ENCODE measurements at regions not wholly inside any gene's neighbourhood (a gene's known extent, or its start where the extent isn't known, plus 50 kb on each side); places are given as distances from the start of the nearest gene placed in this dataset.
"Not testable (repeated sequence)": the region's sequence is repeated elsewhere in the genome, so short reads cannot be mapped to it uniquely, and the experiment has no call there.

DNA sequence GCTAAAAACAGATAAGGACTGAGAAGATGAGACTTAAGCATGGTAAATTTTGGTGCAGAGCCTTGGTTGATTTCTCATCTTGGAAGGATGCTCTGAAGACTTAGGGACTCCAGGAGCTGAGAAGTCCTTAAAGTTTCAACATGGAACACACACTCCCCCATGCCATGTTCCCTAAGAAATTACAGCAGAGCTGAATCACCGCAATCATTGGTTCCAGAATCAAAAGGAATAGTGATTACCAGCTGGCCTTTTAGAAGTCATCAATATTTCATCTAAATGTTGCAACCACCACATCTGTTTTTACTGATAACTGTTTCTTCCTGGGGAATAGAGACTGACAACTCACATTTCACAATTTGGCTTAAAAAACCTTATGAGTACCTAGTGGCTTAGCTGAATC is 229.3 kb downstream of the MINAR1 start:
- DNase-seq (ENCODE audit: low read depth): no peak

DNA sequence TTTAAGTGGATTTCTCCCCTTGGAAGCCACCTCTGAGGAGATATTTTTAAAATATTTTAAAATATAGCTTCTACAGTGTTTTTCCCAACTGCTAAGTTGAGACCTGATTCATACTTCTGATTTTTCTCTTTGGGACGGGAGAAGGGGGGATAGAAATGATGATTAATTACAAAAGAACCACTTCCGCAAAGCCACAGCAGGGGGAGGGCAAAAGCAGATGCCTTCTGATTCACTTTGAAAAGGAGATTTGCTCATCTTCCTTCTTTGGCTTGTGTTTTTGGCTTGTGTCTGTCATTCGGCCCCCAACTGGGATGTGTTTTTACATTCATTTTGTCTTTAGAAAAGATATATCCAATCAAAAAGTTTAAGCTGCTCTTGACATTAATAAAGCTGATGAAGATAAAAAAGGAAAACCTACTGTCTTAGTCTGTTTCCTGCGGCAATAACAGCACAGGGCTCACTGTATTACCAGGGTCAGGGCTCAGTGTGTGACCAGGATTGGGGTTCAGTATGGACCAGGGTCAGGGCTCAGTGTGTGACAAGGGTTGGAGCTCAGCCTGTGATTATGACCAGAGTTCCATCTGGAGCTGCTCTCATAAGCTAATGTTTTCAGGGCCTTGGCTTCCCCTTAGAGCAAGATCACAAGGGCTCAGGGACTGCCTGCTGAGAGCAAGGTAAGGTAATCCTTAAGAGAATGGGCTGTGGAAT is 223.2 kb downstream of the MTHFS start:
- DNase-seq (ENCODE audit: low read depth): peak; percentile 56

DNA sequence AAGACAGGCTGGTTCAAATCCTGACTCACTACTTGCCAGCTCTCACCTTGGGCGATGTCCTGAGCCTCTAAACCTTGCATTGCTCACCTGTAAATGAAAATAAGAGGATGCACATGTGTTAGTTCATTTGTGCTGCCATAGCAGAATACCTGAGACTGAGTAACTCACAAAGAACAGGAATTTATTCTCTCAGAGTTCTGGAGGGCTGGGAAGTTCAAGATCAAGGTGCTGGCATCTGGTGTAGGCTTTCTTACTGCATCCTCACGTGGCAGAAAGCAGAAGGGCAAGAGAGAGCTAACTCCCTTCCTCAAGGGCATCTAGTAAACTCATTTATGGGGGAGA is 222.7 kb downstream of the MTHFS start:
- DNase-seq (ENCODE audit: low read depth): no peak

DNA sequence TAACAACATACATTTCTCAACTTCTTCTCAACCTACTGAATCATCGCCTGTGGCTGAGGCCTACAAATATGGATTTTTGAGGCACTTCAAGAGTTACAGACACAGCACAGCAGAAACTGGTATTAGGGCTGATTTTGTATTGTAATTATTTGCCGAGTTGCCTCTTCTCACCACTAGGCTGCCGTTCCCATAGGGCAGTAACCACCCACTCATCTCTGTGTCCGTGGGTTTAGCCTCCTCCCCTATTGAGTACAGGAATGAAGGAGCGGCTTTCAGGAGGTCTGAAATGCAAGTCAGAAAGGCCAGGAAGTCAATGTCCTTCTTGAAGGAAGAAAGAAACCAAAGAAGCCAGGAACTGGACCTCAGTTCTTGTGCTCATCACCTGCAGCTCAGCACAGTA is 220.8 kb downstream of the MTHFS start:
- no peak for DNase-seq (ENCODE audit: low read depth)

DNA sequence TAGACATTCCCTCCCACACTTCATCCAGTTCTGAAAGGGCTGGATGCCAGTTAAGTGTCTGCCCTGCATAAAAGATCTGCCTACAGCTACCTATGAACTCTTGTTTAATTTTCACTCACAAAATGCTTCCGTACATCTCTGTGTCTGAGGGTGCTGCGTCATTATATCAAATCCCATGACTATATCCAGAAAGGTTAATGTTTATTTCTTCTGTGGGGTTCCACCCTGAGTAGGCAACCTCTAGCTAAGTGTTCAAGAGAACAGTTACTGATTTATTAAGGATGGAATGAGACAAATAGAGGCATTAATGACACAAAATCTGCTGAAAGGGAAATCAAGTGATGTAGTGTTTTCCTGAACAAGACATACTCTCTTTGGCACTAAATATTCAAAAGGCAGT is 220.2 kb downstream of the MTHFS start:
- no peak for DNase-seq (ENCODE audit: low read depth)

DNA sequence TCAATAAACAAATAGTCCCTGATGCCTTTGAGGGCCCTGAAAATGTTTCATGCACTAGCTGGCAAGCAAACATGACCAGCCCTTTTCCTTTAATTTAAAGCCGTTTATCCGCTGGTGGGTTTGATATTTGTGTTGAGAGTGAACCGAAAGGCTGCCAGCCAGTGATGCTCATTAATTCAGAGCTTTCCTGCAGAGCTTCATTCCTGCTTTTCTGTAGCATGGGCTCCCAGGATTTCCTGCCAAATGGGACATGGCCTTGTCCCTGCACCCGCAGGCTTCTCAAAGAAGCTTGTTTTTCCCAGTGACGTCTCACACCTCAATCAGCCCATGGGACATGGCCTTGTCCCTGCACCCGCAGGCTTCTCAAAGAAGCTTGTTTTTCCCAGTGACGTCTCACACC is 219.6 kb downstream of the MTHFS start:
- no peak for DNase-seq (ENCODE audit: low read depth)

DNA sequence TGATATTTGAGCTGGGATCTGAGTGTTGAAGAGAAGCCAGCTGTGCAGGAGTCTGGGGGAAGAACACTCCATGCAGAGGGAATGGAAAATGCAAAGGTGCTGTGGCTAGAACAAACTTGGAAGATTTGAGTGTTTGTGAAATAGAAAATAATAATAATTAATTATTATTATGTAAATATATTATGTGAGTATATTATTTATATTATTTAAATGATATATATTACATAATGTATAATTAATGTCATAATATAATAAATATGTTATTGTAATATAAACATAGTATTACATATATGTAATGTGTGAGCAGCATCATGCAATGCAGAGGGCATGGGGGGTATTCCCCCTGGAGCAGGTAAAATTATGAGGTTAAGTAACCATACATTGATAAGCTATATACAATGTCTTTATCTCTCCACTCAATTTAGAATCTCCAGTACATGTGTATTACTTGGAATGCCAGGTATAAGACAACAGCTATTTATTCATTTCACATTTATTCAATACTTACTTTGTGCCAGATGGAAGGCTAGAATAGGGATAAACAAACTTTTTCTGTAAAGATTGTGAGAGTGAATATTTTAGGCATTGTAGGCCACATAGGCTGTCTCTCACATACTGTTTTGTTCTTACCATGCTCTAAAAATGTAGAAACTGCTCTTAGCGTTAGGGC is 218.6 kb downstream of the MTHFS start:
- DNase-seq (ENCODE audit: low read depth): no peak

DNA sequence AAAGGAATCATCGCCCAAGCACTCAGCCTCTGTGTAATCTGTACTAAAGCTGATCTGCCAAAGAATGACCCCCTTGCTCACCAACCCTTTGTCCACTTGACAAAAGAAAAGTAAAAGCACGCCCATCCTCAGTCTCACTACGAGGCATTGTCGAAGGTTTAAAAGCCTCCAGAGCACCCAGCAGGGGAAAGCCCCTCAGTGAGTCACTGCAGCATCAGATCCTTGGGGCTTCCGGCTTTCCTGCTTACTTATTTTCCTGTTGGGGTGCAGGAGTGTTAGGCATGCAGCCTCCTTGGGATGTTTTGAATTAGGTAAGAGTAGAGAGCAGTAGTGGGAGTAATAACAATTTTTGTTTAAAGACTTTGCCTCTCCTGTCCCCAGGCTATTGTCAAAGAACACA is 216.1 kb downstream of the MTHFS start:
- DNase-seq (ENCODE audit: low read depth): peak; percentile 72

DNA sequence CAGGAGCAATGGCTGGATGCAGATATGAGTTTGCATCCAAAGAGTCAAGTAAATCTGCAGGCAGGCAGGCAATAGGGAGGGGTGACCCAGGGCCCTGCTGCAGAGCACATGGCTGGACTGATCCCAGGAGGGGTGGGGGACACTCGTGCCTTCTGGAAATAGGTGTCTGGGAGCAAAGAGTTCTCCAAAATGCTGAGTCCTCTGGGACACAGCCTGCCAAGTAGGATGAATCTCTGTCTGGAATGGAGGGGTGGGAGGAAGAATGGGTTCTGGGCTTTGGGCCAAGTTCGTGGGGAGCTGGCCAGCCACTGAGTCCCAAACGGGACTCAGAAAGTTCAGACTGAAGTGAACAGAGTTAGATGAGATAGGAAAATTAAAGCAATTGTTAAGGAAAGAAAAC is 214.5 kb downstream of the MTHFS start:
- peak; percentile 22 for DNase-seq (ENCODE audit: low read depth)

DNA sequence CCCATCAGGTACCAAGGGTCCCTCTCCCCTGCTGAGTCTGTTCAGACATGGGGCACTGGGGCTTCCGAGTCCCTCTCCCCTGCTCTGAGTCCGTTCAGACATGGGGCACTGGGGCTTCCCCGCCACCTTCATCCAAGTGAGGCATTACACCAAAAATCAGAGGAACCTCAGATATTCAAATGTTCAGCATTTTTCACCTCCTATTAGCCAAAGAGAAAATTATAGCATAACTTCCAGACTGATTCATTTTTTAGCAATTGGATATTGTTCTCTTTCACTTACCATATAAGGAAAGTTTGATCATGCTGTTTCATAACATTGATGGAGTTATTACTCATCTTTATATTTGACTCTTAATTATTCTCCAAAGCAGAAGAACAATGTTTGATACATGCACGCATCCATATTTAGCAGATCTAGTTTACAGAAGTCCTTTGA is 213.9 kb downstream of the MTHFS start:
- DNase-seq (ENCODE audit: low read depth): peak; percentile 72

DNA sequence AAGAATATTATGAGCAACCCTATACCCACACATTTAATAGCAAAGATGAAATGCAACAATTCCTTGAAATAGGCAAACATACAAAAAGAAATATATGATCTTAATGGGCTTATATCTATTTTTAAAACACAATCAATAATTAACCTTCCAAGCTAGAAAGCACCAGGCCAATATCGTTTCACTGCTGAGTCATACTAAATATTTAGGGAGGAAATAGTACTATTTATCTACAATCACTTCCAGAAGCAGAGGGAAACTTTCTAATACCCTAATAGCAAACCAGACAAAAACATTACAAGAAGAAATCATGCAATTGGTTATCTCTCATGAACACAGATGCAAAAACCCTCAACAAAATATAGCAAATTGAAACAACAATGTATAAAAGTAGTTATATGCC is 207.8 kb downstream of the MTHFS start:
- no peak for DNase-seq (ENCODE audit: low read depth)

DNA sequence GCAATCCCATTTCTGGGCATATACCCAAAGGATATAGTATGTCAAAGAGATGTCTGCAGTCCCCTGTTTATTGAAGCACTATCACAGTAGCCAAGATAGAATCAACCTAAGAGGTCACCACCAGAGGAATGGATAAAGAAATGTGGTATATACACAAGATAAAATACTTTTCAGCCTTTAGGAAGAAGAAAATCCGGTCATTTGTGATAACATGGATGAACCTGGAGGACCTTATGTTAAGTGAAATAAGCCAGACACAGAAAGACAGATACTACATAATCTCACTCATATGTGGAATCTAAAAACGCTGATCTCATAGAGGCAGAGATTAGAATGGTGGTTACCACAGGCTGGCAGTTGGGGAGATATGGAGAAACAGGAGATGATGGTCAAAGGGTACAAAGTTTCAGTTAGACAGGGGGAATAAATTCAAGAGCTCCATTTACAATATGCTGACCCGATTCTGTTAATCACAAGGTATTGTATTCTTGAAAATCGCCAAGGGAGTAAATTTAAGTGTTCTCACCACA is 195.8 kb downstream of the MTHFS start:
- DNase-seq (ENCODE audit: low read depth): no peak

DNA sequence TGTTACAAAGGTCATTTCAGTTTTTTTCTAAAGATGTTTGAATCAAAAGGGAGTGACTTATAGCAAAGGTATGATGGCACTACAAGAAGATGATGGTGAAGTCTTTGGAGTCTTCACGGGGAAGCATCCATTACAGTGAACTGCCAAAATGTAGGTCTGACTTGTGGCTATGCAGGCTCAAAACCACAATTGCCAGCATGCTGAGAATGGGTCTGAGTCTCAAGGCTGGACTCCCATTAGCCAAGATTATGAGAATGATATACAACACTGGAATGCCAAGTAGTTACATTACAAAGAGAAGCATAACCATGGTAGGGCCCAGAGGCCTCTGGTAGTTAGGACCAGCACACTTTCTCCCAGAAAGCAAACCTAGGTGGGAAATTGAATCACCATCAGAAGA is 194.2 kb downstream of the MTHFS start:
- DNase-seq (ENCODE audit: low read depth): no peak

DNA sequence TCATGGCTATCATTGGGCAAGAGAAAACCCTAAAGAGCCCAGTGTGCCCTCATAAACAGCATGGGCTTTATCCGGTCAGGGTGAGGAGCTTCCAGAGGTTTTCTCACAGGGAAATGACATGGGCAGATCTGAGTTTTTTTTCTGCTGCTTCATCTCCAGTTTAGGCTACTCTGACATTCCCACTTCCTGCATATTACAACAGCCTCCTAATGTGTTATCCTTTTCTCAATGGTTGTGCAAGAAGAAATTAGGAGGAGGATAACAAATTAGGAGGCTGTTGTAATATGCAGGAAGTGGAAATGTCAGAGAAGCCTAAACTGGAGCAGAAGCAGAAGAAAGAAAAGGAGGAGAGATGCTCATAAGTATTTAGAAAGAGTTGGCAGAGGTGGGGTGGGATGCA is 175.6 kb downstream of the MTHFS start:
- no peak for DNase-seq (ENCODE audit: low read depth)

DNA sequence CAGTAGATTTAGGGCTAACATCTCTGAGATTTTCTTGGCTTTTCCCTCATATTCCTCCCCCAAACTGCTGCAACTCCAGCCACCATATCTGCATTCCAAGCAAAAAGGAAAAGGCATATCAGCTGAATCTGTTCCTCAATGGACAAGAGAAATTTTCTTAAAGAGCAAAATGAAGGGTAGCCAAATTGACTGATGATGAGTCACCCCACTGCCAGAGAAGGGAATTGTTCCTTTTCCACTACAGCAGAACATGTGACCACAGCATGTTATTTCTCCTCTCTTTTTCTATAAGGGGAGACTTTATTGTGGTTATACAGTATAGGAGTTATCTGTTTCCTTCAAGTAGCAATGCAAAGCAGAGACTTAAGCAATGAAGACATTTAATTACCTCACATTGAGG is 172.5 kb downstream of the MTHFS start:
- peak; percentile 11 for DNase-seq (ENCODE audit: low read depth)

DNA sequence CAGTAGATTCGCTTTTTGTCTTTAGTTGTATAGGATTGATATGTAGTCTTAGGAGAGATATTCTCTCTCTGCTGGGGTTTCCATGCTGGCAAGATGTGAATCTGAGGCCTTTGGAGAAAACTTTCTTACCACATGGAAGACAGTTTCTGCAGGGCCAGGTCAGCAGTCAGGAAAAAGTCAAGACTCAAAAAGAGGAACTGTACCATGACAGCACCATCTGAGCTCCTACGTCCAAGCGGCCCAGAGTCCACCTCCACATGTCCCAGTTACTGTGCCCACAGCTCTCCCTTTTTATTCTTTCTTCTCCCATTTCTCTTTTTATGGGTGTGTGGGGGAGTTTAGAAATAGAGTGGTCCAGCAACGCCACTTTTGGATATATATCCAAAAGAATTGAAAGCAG is 172.0 kb downstream of the MTHFS start:
- no peak for DNase-seq (ENCODE audit: low read depth)

DNA sequence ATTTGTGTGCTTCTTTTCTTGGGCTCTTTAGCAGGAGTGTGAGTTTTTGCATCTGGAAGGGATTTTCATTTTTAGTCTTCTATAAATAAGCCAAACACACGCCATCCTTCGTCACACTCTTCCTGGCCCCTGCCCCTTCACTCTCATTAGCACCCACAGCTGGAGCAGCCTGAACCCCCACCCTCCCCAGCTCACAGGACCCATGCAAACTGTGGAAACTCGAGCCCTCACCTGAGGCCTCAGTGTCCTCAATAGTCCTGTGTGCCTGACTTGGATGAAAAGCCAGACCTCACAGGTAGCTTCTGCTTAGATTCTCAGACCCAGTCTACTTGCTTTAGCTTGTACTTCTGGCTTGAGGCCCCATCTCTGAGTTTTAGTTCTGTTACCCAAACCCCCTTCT is 167.9 kb downstream of the MTHFS start:
- no peak for DNase-seq (ENCODE audit: low read depth)

DNA sequence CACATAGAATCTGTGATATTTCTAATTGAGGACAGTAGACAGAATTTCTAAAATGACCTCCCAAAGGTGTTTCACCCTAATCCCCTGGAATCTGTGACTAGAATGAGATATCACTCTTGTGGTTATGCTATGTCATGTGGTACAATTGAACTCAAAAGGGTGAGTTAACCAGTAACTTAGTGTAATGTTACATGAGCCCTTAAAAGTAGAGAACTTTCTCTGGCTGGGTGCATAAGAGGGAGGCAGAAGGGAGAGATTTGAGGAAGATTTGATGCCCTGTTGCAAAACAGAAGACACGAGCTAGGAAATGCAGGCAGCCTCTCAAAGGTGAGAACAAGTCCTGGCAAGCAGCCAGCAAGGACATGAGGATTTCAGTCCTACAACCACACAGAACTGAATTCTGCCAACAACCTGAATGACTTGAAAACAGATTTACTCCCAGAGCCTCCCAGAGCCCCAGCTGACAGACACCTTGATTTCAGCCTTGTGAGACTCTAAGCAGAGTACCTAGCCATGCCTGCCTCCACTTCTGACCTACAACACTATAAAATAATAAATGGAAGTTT is 160.3 kb downstream of the MTHFS start:
- no peak for DNase-seq (ENCODE audit: low read depth)

DNA sequence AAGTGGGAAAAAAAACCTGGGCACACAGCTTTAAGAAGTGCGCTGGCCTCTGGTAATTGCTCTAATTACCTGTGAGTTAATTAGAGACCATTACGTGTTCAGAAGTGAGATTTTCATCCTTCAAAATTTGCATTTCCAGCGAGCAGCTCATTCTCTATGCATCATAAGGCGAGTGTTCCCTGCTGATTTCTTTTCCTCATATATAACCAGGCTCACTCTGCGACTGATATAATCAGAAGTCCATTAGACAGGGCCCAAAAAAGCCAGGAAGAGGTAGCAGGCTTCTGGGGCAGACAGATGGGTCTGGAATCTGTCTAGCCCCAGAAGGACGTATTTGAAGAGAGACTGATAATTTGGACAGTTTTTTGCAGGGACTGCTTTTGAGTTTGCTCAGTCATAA is 158.7 kb downstream of the MTHFS start:
- no peak for DNase-seq (ENCODE audit: low read depth)

DNA sequence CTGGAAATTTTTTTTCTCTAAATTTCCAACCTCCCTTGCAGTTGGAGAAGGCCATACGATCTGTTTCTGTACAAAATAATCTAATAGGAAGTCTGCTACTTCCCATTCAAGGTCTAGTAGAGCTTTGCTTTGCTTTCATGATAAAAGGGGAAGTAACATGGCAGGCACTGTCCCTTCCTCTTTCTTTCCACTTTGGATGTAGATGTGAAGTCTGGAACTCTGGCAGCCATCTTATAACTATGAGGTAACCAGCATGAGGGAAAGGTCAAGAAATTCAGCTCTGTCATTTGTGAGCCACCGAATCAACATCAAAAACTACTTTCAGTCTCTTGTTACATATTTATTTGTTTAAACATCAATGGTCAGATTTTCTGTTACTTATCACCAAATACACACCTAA is 156.3 kb downstream of the MTHFS start:
- DNase-seq (ENCODE audit: low read depth): no peak

DNA sequence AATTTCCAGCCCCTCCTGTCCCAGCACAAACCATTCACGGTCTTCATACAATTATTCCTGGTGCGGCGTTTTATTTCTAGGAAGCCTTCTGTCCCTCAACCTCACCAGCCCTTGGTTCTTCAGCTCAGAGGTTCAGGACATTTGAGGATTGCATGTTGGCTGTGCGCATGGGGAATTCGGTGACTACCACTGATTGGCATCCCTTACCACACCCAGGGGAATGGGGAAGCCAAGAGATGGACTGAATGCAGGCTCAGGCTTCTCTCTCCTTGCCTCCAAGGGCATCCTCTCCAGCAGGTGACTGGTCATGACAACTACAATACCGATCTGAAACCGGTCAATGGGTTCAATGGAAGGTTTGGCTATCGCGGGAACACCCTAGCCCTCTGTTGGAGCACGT is 153.8 kb downstream of the MTHFS start:
- DNase-seq (ENCODE audit: low read depth): no peak

DNA sequence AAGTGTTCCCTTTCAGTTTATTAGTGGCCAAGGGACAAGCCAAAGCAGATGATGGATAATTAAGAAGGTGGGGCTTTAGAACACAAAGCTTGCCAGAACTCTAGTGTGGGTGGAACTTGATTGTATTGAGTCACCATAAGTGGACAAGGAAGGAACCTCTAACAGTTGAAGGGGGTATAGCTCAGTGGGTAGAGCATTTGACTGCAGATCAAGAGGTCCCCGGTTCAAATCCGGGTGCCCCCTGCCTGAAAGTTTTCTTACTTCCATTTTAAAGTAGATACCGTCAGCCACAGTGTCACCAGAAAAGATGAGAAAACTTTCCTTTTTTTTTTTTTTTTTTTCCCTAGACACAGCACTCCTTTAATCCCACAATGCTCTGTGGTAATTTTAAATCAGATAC is 152.3 kb downstream of the MTHFS start:
- not testable (repeated sequence) for DNase-seq (ENCODE audit: low read depth)

DNA sequence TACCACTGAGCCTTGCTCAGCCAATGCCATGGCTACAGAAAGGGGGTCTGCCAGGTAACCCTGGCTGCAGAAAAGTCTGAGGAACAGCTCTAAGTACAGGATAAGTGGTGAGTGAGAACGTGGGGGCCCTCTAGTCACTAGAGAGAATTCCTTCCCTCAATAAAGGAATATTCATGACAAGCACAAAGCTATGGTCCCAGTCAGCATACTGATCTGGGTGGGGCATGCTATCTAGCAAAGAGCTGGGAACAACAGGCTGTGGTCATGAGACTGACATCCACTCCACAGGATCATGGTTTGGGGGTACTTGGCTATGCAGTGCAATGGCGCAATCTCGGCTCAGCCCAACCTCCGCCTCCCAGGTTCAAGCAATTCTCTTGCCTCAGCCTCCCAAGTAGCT is 140.4 kb downstream of the MTHFS start:
- no peak for DNase-seq (ENCODE audit: low read depth)

DNA sequence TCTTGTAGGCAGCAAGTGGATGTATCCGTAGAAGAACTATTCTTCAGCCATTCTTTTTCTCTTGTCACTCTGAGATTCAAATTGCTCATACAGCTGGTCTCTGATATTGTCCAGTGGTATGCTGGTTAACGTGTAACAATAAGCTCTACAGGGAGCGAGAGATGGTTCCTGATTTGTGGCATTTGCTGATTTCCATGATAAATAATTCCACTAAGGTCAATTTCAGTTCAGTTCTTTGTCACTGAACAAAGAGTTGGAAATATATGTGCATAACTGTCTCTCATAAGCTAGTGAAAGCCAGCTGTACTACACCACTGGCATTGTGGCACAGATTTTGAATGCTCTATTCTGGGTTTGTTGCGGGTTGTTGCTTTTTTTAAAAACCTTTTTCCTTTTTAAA is 131.7 kb downstream of the MTHFS start:
- DNase-seq (ENCODE audit: low read depth): no peak
